ENCODE measurements at regions not wholly inside any gene's neighbourhood (a gene's known extent, or its start where the extent isn't known, plus 50 kb on each side); places are given as distances from the start of the nearest gene placed in this dataset.

DNA sequence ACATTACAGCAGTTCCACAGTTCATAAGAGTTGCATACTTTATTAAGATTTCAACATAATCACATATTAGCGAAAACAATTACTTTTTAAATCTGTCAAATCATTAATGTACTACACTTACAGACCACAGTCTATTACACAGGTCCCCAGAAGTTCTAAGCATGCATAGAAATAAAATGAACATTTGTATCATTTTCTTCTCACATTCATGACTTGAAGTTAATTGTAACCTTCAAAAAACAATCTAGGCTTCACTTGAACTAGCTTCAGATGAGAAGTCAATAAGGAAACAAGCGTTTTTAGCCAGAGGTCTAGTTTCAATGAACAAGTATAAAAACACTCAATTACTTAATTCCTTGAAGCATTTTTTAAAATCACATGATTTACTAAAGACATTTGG is 238.3 kb downstream of the HACE1 start:
- DNase-seq = no peak
- intact Hi-C loops (cut with DNase I) = no loop called here

DNA sequence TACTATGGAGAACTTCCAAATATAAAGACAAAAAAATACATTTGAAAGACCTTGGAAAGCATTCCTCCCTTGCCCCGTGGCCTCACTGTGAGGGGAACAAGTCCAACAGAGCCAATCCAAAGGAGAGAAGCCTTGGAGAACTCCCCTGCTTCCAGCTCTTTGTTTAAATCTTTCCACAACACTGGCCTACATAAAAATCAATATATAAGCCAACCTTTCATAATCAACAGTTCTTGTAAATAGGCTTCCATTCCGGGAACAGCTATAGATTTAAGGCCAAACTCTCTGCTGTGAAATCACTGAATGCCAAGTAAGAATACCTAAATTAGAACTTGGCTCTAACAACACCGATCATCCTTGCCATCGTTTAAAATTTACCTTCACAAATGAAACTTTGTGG is 242.1 kb downstream of the HACE1 start:
- intact Hi-C loops (cut with DNase I) = no loop called here
- no peak for DNase-seq

- intact Hi-C loops (cut with DNase I) = no loop called here
- DNase-seq = no peak
These were observed 245.3 kb downstream of the HACE1 start for GRCh38 chr6:104614394-104614793.

- no peak for DNase-seq
- intact Hi-C loops (cut with DNase I) = no loop called here
These were observed 246.2 kb downstream of the HACE1 start for GRCh38 chr6:104613416-104614001.

DNA sequence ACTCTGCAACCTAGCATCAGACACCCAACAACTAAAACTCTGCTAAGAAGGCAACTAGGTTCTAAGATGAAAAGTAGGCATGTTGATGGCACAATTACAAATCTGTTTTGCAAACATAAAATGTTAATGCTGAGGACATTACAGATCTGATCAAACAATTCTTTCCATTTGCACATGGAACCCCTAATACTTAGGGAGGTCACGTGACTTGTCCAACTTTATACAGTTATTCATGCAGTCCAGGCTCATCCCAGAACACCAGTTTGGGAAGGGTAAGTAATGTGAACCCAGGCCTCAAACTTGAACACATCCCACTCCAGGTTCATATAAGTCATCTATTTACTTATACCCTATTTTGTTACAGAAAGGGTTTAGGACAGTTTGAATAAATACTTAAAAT is 247.2 kb downstream of the HACE1 start:
- intact Hi-C loops (cut with DNase I) = no loop called here
- DNase-seq = no peak

GRCh38 chr6:104608101-104608500 is 251.6 kb downstream of the HACE1 start:
- intact Hi-C loops (cut with DNase I) = no loop called here
- DNase-seq = no peak

DNA sequence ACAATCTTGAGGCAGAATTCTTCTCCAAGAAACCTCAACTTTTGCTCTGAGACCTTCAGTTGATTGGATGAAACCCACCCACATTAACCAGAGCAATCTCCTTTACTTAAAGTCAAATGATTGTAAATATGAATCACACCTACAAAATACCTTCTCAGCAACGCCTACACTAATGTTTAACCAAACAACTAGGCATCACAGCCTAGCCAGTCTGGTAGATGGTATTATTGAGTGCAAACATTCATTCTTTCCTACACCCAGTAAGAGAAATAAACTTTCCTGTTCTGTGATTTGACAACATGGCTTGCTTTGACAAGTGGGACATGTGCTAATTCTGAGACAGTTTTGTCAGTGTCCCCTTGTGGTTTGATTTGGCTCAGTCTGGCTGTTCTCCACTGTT is 252.2 kb downstream of the HACE1 start:
- intact Hi-C loops (cut with DNase I) = no loop called here
- no peak for DNase-seq

- peak in 2 of 10 donors; percentile 21 to 55 for DNase-seq
- intact Hi-C loops (cut with DNase I) = no loop called here
These were observed 253.4 kb downstream of the HACE1 start for GRCh38 chr6:104606361-104606760.

- intact Hi-C loops (cut with DNase I) = no loop called here
- DNase-seq = no peak
These were observed 255.0 kb downstream of the HACE1 start for GRCh38 chr6:104604685-104605084.

DNA sequence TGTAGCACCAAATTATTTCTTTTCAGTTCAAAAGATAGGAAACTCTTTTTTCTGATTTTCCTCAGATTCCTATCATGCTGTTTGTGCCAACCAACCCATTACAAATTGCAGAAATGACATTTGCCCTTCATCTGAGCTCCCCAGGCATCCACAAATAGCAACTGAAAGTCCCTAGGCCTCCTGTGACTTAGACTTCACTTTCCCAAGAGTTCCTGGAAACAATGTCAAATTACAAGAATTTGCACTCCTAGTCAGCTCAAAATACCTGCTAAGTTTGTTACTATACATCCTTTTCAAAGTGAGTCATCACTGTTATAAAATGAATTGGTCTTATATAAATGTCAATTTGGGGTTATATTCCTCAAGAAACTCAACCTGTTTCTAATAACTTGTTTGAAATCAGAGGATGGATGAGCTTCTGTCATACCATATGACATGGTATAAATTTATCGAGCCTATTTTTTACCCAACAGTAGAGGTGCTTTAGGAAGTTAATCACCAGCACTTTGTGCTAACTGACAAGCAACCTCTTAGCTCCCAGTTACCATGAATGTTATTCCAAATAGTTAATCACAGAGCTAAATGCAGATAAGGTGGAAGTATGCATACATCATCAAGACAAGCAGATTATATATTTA is 256.5 kb downstream of the HACE1 start:
- DNase-seq = no peak
- intact Hi-C loops (cut with DNase I) = no loop called here

- intact Hi-C loops (cut with DNase I) = no loop called here
- DNase-seq = no peak
These were observed 258.0 kb downstream of the HACE1 start for GRCh38 chr6:104601721-104602120.

- no peak for DNase-seq
- intact Hi-C loops (cut with DNase I) = no loop called here
These were observed 258.5 kb downstream of the HACE1 start for GRCh38 chr6:104601131-104601651.

- DNase-seq = no peak
- intact Hi-C loops (cut with DNase I) = no loop called here
These were observed 259.1 kb downstream of the HACE1 start for GRCh38 chr6:104600639-104600931.

DNA sequence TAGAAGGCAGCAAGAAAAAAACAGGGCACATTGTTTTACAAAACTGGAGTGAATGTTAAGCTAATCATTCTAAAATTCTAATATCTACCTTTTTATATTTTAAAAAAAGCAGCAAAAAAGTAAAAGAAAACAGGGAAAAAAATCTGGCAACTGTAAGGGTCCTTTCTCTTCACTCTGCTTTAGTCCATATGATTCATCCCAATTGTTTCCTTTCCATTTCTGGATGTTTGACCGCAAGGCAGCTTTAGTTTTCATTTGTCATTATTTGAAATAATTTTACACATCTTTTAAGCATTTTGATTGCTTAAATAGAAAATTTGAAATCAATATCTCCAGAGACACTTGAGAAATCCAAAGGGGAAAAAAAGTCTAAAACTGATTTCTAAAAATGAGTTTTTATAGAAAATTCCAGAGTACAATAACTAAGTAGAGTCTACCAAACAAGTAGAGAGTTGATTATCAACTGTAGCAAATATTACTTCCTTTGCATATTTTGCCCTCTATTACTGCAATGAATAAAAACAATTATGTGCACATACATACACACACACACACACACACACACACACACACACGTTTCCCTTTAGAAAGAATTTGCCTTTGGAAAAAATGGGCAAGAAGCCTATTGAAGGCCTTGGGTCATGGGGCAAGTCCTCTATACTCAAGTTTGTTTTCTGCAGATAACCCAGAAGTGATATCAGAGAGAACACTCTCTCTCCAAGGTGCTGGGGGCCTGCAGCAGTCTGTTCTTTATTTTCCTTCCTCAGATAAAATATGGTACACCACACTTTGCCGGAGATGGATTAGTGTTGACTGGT is 259.7 kb downstream of the HACE1 start:
- DNase-seq = no peak
- intact Hi-C loops (cut with DNase I) = no loop called here

DNA sequence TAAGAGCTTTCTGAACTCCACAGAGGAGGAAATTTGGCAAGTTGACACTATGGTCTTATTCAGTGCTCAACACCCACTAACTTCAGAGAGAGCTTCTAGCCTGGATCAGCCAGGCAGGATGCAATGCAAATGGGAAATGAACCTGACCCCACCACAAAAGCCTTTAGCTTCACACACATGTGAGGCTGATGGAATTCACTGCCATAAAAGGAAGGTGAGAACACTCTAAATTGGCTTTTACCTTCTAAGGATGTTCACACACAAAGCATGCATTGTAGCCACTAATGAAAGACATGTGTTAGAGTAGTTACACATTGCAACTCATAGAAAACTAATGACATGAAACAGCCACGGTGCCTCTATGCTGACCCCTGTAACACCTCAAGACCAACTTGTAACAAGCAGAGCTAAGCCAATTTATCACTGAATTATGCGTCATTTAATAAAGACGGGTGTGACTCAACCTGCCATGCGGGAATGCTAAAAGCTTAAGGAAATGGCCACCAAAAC is 262.1 kb downstream of the HACE1 start:
- DNase-seq = no peak
- intact Hi-C loops (cut with DNase I) = no loop called here

DNA sequence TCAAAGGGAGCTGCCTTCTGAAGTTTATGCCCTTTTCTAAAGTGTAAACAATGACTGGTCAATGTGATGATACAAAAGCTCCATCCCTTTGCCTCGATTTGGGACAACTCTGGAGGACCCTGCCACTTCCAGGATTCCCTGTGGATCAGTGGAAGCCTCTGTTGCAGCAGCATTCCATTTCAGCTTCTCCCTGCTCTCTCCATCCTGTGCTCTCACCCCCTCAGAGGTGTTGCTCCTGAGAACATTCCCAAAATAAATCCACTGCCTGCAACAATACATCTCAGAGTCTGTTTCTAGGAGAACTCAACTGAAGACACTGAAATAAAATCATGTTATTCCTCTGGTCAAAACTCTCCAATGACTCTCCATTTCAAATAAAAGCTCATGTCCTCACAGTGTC is 263.6 kb downstream of the HACE1 start:
- intact Hi-C loops (cut with DNase I) = no loop called here
- peak in 1 of 10 donors; percentile 4 for DNase-seq

- intact Hi-C loops (cut with DNase I) = no loop called here
- no peak for DNase-seq
These were observed 264.4 kb downstream of the HACE1 start for GRCh38 chr6:104595311-104595820.

- intact Hi-C loops (cut with DNase I) = no loop called here
- no peak for DNase-seq
These were observed 268.0 kb downstream of the HACE1 start for GRCh38 chr6:104591573-104592334.

DNA sequence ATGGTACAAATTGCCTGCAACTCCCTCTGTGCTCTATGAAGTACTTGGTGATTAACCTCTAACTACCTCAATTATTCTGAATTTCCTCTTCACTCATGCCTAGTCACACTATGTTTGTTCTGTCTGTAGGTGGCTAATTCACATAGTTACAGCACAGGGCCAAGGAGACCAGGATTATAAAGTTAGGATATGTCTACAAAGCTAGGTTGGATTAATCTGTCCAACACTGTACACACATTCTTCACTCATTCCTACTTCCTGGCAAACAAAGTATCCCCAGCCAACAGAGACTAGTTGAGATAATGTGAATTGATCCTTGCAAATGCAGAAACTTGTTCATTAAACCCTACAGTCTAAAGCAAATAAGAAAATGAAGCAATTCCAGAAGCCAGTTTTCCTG is 269.8 kb downstream of the HACE1 start:
- no peak for DNase-seq
- intact Hi-C loops (cut with DNase I) = no loop called here

DNA sequence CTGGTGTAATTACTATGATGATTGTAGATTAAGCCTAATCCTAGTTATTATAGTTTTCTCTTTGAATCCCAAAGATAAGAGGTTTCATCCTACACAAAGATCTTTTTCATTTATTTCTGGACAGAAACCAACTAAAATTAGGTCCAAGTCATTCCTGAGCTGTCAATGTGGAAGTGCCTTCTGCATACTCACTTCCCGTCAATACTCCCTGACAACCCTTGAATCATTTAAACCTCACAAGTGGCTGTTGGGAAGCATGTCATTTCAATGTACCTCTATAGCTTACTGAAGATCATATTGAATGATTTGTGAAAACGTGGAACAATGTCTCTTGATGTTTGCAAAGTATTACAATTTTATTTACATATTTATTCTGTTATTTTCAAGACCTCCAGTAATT is 274.1 kb downstream of the HACE1 start:
- intact Hi-C loops (cut with DNase I) = no loop called here
- DNase-seq = no peak

GRCh38 chr6:104580452-104580851 is 279.3 kb downstream of the HACE1 start:
- intact Hi-C loops (cut with DNase I) = no loop called here
- no peak for DNase-seq
